NCI-H2171 treated with DMSO at 0.1 percent for 48 hours (cell line): ENCODE measurements at regions not wholly inside any gene's neighbourhood (a gene's known extent, or its start where the extent isn't known, plus 50 kb on each side); places are given as distances from the start of the nearest gene placed in this dataset.
"Not testable (repeated sequence)": the region's sequence is repeated elsewhere in the genome, so short reads cannot be mapped to it uniquely, and the experiment has no call there.

Experiments
- DNase-seq: peaks from one replicate; lab custom pipeline; 2025; lab: John Stamatoyannopoulos, UW

DNA sequence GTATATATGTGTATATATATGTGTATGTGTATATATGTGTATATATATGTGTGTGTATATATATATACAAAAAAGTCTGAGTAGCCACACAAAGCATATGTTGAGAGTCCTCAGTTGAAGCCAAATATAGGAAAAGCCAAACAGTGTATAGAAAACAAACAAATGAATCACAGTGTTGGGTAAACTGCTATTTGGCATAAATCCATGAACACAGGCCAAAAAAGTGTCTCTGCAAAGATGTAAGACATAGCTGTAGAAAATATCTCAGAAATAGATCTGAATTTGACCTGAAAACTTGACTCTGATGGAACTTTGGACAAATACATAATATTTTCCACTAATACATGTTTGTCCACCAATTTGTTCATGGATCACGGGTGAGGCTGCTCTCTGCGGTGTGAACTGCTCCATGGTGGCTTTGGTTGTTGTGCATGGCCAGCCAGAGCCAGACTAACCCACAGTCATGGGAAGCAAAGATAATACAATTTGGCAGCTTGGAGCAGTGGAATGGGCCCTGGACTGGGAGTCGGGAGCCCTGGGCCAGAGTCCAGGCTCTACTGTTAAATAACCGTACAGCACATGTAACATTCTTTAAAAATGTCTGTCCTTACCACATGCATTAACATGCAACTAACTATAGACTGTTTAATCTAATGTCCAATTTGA, 76.9 kb upstream of the EED start:
- DNase-seq, result no peak

DNA sequence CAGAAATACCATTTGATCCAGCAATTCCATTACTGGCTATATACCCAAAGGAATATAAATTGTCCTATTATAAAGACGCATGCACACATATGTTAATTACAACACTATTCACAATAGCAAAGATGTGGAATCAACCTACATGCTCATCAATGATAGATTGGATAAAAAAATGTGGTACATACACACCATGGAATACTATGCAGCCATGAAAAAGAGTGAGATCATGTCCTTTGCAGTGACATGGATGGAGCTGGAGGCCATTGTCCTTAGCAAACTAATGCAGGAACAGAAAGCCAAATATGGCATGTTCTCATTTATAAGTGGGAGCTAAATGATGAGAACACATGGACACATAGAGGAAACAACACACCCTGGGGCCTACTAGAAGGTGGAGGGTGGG, 78.3 kb upstream of the EED start:
- DNase-seq, result not testable (repeated sequence)

DNA sequence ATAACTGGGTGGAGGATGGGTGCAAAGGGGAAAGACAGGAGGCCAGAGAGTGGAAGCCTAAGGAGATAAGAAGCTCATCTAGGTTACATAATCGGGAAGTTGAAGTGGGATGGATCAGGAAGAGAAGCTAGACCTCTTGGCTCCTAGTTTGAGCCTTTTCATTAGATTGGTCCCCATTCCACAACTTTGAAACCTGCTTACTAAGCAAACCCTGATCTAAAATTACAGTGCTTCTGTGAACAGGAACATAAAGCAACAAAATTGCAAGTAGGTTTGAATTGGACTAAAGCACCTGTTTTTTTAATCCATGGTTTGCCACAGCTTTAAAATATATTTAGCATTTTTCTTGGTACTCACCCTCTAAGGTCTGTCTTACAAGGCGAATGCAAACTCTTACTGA, 80.4 kb upstream of the EED start:
- no peak for DNase-seq

DNA sequence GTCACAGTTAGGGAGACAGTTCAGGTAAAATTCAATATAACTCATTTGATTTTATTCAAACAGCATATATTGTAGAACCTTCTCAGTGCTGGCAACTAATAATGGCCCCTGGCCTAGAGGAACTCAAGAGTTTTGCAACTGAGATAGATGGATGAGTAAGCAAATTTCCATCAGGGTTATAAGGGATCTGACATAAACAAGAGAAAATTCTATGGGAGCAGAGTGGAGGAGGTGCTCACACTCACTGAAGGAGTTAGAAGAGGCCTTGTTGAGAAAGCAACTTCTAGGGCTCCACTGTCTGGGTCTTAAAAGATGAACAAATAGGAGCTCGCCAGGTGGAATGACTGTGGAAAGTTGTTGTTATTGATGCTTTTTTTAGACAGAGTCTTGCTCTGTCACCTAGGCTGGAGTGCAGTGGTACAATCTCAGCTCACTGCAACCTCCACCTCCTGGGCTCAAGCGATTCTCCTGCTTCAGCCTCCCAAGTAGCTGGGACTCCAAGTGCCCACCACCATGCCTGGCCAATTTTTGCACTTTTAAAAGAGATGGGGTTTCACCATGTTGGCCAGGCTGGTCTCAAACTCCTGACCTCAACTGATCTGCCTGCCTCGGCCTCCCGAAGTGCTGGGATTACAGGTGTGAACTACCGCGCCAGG, 81.2 kb upstream of the EED start:
- DNase-seq, result not testable (repeated sequence)

DNA sequence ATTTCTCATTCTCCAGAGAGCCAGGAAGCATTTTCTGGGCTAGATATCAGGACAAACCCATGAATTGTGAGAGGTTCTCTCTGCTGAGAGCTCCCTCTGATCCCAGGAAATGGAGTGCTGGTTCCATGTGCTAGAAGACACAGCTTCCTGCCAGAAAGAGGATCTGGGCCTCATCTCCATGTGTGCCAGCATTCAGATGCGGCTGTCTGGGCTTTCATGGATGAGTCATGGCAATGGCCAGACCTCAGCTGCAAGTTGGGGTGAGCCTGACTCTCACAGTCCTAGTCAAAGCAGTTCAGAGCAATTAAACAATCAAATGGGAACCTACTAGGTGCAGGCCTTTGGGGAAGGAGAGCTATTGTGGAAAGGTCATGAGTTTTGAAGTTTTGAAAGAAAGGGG, 82.3 kb upstream of the EED start:
- no peak for DNase-seq

DNA sequence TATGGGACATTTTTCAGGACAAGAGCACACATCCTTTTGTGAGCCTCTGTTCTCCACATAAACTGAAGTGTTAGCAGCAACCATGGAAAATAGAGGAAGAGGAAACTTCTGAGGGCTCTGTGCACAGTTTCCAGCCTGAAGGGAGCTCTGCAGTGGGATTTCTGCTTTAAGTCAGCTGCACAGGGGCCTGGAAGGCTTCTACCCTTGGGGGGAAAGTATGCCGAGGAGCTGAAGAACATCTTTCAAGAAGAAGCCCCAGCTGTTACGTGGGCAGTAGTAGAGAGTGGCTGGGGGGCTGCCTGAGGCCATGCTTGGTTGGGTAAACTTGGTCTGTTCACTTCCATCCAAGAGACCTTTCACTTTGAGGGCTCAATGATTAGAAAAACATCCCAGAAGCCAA, 82.7 kb upstream of the EED start:
- DNase-seq, result no peak

DNA sequence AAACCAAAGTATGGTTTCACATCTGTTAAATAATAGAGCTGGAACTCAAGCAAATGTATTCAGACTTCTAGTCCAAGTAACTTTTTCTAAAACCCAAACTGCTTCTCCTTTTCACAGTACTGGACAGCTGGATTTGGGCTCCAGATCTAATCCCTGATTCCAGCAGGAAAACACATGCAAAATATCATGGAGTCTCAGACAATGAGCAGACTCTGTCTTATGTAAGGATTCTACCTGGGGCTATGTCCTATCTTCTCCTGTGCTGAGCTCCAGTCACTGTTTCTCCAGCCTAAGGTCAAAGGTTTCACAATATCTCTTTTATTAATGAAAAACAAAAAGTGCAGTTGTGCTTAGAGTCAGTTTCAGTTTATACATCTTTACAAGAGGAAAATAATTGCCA, 83.2 kb upstream of the EED start:
- DNase-seq, result no peak

DNA sequence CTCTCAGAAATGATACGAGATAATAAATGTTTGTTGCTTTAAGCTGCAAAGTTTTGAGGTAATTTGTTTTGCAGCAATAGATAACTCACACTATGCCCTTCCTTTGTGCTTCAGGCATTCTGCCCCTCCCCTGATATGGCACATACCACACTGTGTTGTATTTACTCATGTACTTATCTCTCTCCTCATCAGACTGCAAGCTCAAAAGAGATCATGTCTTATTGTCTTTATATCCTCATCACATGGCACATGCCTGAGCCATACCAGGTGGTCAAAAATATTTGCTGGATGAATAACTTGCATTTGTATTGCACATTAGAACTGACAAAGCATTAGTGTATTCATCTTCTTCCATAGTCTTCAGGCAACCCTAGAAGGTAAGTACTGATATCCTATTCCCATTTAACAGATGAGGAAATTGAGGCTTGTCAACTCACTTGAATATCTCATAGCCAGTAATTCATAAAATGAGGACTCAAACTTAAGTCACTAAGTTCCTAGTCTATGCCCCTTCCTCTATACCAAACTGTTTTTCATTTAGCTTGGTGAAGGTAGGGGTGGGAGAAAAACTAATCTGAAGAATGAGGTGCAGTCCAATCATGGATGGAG, 83.9 kb upstream of the EED start:
- no peak for DNase-seq

DNA sequence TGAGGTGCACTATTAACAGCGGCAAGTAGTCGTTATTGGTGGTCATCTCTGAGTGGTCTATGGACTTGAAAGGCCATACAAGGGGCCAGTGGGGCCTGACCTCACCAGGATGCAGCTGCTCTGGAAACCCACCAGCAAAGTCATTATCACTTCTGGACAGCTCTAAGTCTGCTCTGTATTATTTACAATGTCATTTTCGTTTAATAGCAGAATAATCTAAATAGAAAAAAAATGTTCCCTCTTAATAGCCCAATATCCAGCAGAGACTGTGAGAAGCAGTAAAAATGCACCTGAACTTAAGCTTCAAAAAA, 85.0 kb upstream of the EED start:
- DNase-seq, result no peak

DNA sequence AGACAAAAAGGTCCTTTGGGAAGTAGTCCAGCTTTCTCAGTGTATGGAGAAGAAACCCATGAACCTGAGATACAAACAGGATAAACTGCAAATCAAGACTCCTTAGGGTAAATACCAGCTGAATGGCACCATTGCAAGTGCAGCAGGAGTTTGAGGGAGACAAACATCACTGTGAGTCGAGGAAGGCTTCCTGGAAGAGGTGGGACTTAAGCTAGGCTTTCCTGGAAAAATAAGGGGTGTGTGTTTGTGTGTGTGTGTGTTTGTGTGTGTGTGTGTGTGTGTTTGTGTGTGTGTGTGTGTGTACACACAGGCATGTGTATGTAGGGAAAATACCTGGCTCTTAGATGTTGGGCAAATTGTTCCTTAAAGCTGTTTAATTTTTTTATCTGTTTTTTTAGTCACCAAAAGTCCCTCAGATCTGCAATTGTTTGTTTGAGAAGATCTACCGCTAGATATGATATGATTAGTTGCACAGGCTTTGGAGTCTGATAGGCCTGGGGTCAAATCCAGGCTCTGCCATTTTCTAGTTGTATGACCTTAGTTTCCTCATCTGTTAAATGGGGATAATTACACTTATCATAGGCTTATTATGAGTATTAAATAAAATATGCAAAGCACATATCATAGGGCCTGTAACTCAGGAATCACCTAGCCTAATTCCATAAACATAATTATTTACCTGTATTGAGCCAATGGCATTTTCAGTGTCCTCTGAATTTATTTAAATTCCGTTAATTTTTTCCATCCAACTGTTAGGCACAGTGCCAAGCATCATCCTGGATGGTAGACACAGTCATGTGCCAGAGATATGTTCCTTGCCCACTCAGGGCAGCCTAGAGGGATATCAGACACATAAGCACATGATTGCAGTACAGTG, 85.6 kb upstream of the EED start:
- DNase-seq, result no peak

DNA sequence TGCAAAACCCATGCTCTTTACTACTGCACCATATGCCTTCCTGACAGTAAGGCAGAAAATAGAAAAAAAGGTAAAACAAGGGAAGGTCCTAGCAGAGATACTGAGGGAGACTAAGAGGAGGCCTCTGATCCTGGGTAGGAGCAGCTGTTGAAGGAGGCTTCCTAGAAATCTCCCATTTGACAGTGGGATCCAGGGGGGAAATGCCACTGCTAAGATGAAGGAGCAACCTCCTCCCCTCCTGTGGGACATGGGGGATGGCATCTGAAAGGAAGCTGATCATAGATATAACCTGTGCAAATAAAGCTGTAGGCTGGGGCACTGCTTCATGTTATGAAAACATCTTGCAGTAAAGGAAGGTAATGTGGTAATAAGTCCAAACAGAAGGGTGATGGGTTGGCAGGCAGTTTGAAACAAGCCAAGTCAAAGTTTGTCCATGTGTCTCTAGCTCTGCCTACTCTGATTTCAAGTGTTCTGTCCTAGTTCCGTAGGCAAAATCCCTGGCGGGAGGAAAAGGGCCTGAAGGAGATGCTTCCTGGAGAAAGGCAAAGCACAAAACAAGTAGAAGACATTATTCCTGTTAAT, 86.7 kb upstream of the EED start:
- DNase-seq, result no peak

DNA sequence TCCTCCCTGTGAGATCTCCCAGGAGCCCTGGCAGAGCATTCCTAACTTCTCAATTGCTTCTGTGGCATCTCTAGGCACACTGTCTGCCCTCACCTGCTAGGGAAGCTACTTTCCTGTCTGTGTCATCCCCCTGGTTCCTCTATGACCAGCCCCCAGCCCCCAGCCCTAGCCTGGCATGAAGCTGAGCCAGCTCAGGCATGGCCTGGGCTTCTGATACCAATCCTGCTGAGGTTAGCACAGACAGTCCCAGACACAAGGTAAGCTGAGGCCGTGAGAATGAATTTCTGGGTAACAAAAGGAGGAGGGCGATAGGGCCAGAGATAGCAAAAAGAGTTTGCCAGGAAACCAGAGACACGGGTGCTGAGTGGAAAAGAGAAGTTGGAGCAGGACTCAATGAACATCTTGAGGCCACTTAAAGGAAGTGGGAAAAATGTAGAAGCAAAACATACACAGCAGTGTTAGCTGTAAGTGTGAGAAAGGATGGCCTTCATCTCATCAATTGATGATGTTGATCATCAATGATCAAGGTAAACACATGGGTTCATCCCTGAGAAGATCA, 87.6 kb upstream of the PICALM start:
- no peak for DNase-seq

DNA sequence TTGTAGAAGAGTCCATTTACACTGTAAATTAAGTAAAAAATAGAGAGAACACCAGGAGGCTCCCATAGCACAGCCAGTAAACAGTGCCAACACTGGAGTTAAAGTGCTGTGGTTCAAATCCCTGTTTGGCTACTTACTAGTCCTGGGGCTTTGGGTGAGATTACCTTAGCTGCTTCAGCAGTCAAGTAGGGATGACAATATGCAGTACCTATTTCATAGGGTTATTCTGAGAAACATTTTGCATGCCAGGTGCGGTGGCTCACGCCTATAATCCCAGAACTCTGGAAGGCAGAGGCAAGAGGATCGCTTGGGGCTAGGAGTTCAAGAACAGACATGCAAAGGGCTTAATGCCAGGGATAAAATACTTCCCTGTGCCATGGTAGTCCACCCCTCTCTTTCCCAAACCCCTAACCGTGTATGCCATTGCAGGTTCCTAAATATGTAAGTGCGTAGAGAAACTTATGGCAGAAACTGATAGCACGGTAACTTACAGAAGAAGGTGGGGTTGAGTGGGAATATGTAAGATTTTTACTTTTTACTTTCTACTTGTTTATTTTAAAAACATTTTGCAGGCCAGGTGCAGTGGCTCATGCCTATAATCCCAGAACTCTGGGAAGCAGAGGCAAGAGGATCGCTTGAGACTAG, 86.4 kb upstream of the PICALM start:
- DNase-seq, result no peak

DNA sequence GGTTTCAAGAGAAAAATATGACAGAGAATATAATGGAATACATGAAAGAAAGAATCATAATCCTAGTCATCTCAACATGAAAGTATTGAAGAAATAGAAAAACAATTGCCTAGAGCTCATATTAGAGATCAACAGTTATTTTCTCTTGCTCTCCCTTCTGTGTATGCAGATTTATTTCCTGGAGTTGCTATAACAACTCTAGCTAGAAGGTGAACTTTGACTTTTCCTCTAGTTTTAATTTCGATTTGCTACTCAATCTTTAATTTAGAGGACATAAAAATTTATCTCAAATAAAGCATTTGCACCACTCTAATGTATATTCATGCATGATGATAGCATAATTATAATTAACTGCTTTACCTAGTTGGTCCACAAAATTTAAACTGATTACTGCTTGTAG, 84.6 kb upstream of the PICALM start:
- no peak for DNase-seq

DNA sequence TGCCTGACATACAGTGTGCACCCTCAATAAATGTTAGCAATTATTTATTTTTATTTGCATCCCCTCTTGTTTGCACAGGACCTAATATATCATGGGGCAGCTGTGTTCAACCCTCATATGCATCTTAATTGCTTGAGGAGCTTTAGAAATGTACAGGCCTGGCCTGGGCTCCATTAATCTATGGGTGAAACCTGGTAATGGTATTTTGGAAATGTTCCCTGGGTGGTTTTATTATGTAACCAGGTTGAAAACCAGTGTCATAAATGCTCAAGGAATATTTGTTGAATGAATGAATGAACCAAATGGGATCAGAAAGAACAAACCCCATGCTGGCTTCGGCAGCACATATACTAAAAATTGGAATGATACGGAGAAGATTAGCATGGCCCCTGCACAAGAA, 84.0 kb upstream of the PICALM start:
- no peak for DNase-seq

DNA sequence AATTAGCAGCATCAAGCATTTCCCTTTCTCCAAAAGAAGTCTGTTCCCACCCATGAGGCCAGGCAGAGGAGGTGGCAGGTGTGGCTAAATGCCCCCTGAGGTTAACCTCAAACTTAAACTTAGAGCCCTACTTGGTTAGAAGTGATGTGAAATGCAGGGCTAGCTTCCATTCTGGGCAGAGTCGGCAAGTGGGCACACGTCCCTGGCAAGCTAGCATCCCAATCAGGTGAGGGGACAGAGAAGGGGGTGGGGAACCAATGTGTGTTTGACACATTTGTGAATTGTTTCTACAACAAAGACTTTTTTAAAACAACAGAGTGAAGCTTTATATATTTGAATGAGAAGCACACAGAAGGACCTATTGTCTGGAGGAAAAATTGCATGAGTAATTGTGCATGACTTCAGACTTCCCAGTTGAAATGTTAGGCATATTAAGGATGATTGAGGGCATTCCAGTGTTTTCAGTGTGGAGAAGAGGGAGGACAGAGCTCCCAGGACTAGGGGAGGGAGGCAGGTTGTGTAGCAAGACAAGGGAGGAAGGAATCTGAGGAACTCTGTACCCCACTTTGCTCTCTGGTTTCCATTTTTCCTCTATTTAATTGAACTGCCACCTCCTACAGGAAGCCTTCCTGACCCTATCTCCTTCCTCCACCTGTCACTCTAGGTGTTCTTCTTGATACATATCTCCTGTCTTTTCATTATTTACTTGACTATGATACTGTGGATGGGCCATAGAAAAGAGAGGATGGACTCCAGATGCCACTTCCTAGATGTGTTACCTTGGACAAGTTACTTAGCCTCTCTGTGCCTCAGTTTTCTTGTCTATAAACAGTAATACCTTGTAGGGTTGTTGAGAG, 83.3 kb upstream of the PICALM start:
- DNase-seq, result no peak

DNA sequence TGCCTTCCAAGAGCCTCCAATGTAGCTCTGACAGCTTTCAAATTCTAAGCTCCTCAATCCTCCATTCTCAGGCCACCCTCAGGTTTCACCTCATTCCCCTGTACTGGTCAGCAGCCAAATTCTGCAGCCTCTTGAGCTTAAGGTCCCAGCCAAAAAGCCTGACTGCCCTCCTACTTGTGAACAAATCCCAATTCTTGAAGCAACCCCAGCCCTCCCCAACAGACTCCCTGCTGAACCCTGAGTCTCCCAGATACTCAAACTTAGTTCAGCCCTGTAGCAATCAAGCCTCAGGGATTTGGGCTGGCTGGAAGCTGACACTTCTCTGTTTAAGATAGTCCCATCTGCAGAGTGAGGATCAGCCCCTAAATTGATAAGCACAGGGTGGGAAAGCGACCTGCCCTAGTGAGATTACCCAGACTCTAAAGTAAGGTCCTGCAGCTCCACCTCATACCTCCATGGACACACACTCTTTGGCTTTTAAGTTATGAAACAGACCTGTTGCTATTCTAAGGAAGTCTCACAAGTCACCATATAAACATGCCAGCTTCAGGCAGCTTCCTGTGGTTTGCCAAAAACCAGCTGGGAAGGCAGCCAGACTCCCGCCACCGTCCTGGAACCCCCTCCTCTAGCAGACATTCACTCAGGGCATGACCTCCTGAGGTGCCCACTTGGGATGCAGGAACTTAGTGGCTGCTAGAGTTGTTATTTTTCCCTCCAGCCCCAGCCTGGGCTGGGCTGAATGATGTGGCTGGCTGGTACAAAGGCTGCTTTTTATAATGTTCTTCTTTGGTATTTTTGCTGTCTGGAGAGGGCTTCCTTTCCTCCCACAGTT, 82.5 kb upstream of the PICALM start:
- DNase-seq, result no peak

DNA sequence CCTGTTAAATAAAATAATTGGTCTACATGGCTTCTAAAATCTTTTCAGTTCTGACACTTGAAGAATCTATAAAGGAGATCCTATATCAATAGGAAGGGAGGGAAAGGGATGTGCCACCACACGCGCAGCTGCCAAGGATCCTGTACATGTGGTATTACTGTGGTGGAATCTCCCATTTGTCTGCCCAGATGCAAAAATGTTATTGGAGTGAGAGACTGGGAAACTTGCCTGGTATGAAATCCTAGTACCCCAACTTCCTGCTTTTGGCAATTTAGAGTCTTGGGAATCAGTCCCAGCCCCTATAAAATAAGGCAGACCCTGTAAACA, 81.9 kb upstream of the PICALM start:
- DNase-seq, result no peak

DNA sequence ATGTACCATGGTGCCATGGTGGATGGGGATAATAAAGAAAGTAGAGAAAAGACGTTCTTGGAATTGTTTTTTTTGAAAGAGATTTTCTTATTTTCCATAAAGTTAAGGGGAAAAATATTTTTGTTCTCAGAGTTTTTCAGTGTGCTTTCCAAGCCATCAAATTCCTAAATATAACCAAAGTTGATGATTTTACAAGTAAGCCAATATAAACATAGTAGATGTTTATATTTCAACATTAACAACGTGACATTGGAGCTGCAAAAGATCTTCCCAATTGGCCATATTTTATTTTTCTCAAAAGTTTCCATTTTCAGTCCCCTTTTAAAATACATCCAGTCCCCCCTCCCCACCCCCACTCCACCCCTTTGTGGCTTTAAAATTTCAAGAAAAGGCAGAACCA, 80.9 kb upstream of the PICALM start:
- DNase-seq, result no peak

DNA sequence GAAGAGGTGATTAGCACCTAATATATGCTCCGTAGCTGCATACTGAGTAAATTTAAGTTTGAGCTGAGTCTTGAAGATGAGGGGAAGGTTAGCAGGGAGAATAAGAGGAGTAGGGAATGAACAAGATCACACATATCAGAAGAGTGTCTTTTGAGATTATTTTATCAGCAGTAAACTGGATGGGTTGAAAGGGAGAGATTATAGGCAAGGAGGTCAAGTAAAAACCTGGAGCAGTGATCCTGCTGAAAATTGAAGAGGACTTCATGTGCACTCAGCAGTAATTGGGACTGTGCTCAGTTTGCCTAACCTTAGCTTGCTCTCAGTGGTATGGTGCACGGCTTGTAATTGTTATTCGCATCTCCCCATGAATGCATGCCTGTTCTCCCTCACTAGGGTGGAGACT, 79.5 kb upstream of the PICALM start:
- no peak for DNase-seq
